ENCODE measurements at regions not wholly inside any gene's neighbourhood (a gene's known extent, or its start where the extent isn't known, plus 50 kb on each side); places are given as distances from the start of the nearest gene placed in this dataset.

DNA sequence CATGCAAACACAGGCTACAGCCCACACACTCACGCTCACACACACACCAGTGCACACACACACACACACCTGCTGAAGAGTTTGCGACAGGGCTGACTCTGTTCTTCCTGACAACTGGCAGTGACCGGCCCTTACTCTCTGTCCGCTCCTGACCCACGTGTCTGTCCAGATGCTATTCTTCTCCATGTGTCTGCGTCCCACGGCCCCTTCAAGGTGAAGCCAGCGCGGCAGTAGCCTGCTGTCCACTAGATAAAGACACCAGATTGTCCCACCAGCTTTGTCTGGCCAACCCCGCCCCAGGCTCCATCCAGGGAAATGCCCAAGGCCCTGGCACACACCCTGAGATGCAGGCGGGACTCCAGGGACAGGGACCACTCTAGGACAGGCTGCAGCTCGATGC, 713.9 kb downstream of the BRD1 start:
- DNase-seq (ENCODE audit: low read depth in 3 of 3), result no peak

DNA sequence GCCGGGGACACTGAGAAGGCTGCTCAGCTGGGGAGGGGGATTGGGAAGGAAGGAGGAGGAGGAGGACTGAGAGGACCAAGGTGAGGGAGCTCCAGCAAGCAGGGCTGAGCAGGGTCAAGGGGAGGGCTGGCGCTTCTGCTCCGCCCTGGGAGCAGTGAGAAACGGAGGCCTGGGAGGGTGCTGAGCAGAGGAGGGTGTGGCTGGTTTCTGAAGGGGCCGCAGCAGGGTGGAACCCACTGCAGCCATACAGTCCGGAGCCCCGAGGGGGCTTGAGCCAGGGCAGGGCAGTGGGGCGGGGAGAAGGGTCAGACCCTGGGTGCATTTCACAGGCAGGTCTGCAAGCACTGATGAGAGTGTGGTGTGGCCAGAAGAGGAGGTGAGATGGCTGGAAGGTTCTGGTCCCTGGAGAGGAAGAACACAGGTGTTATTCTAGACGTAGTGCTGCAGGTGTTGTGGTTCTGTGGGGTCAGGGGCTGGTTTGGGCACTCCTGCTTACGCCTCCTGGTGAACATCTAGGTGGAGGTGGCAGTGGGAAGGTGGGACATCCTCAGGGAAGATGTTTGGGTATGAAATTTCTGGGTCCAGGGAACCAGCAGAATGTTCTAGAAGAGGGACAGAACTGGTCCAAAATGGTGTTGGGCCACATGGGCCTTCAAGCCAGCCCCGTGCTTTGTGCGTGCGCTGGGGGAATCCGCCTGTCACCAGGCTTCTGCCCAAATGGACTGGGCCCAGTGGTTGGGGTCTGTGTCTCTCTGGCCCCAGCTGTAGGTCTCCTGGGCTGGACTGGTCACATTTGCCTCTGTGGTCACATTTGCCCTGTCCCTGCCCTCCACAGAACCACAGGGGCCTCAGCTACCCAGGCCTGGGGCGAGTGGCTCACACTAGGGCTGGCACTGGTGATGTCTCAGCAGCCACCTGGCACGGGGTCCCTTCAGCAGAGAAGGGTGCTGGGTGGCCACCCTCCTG, 714.7 kb downstream of the BRD1 start:
- no peak for DNase-seq (ENCODE audit: low read depth in 3 of 3)

DNA sequence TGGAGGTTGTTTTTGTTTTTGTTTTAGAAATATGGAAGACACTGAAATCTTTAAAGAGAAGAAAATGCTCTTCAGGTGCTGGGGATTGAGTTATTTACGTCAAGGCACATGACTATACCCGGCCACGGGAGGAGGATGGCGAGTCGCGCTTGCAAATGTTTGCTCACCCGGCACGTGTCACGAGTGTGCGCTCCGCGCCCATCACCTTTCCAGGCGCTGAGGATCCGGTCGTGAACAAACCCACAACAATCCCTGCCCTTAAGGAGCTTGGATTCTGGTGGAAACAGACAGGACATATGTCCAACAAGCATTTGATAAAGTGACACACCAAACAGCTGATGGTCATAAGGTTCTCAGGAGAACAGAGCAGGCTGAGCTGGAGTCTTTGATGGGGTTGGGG, 715.5 kb downstream of the BRD1 start:
- no peak for DNase-seq (ENCODE audit: low read depth in 3 of 3)

DNA sequence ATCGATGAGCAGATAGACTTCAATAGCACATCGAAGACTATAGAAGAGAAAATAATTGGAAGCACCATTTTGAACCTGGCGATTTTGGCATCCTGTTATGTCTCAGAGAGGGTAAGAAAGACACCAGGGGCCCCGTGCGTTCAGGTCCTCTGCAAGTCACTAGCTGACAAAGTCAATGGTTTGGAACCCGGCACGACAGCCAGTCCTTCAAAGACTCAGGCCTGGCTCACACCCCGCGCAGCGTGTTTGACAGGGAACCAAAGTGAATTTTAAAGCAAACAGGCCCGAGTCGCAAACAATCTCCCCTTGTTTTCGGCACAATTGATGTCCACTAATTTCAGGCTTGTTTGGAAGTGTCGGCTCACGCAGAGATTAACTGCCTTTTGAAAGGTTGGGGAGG, 716.6 kb downstream of the BRD1 start:
- DNase-seq (ENCODE audit: low read depth in 3 of 3), result no peak

DNA sequence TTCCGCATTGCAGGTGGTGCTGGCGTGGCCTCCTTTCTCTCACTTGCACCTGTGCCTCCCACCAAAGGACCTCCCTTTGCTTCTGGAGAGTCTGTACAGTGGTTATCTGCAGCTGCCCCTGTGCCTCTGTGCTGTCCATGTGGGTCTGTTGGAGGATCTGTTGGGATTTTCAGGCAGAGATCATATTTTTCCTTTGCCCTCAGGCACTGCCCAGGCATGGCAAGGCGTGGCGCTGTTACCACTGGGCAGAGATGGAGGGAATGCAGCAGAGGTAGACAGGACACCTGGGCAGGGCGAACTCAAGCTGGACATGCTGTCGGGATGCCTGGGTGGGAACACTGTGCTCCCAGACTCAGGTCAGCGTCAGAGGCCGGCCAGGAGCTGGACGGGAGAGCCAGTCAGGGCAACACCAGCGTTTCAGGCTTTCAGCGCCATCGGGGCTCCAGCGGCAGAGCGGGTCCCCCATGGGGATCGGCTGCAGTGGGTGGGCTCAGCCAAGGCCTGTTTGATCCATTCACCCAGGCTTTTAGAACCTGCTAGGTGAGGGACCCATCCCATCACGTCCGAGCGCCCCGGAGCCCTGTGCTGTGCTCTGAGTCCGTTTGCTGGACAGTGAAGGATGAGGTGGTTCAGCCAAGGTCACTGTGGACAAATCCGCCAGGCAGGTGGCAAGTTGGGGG, 718.9 kb downstream of the BRD1 start:
- DNase-seq (ENCODE audit: low read depth in 3 of 3), result no peak

DNA sequence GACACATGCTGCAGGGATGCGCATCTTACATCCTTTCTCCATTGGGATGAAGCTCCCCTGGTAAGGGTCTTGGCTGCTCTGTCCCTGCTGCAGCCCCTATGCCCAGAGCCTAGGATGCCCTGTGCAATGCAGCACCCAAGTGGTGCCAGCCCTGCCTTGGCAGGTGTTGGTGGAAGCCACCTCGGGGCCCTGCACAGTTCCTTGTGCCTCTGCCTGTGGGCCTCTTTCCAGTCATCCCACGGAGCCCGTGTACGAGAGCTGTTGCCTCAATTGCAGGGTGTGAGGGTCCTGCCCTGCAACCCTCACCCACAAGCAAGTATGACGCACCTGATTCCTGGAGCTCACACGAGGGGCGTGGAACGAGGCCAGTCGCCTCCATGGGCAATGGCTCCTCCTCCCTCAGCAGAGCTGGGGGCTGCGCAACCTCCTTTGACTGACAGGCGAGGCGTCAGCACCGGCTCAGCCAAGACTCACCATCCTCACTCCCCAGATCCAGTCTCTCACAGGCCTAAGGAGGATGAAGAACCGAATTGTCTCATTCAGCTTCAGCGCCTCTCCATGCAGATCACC, 719.6 kb downstream of the BRD1 start:
- DNase-seq (ENCODE audit: low read depth in 3 of 3), result no peak

DNA sequence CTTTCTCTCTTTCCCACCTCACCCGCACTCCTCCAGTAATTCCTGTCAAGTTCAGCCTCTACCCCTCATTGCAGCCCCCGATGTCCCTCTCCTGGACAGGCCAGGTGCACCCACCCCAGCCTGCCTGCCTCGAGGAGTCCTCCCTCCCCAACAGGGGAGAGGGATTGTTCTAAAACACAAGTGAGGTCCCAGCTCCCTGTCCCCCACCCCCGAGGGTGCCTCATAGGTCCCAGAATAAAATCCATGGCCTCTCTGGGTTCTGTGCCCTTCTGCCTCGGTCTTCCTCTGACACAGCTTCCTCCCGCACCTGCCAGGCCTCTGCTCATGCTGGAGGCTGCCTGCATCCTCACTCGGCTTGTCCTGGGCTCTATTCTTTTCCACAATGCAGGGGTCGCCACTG, 720.1 kb downstream of the BRD1 start:
- DNase-seq (ENCODE audit: low read depth in 3 of 3), result no peak

DNA sequence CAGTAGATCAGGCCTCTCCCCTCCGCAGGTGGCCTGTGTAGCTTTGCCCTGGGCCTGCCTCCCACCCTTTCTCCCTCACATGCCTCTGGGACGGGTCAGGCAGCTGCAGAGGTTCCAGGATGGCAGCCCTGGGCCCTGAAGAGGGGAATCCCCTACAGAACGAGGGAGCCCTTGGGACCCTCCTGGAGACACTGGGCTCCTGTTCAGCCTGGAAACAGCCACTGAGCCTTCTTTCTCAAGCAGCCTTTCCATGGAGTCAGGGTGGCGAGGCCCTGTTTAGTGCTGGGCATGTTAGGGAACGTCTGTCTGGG, 720.9 kb downstream of the BRD1 start:
- no peak for DNase-seq (ENCODE audit: low read depth in 3 of 3)

DNA sequence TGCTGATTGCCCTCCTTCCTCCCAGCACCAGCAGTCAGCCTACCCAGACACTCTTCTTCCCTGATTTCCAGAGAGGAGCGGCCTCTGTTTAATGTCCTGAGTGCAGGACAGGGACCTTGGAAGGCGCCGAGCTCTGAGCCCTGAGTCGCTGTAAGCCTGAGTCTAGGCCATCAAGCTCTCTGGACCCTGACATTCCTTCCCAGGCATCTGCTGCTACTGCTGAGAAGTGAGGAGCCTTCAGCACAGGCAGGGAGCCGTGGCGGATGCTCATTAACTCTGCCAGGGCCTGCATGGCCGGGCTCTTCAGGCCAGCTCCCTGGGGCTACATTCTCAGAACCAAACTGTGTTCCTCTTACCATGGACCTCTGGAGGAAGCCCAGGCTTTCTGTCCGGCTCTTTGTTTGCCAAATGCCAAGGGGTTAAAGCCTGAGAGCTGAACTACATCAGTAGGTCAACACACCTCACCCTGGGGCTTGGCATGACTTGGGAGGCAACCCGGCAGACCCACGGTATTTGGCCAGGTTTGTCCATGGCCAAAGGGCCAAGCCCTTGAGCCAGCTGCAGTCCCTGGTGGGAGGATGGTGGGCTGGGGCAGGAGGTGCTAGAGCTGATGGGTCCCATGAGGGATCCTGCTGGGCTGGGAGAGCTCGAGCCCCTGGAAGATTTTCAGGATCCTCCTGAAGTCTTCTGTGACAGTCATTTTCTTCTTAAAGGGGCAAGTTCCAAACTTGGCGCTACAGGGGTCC, 721.4 kb downstream of the BRD1 start:
- no peak for DNase-seq (ENCODE audit: low read depth in 3 of 3)

DNA sequence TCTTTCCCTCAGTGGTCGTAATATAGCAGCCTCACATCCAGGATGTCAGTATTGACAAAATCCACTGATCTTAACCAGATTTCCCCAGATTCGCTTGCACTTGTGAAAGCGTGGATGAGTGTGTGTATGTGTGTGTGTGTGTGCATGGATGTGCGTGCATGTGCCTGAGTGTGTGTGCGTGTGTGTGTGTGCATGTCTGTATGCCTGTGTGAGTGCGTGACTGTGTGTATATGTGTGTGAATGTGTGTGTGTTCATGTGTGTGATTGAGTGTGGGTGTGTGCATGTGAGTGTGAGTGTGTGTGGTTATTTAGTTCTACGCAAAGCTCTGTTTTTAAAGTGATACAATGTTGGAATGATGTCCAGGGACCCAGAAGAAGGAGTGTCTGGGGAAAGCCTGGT, 723.2 kb downstream of the BRD1 start:
- no peak for DNase-seq (ENCODE audit: low read depth in 3 of 3)

DNA sequence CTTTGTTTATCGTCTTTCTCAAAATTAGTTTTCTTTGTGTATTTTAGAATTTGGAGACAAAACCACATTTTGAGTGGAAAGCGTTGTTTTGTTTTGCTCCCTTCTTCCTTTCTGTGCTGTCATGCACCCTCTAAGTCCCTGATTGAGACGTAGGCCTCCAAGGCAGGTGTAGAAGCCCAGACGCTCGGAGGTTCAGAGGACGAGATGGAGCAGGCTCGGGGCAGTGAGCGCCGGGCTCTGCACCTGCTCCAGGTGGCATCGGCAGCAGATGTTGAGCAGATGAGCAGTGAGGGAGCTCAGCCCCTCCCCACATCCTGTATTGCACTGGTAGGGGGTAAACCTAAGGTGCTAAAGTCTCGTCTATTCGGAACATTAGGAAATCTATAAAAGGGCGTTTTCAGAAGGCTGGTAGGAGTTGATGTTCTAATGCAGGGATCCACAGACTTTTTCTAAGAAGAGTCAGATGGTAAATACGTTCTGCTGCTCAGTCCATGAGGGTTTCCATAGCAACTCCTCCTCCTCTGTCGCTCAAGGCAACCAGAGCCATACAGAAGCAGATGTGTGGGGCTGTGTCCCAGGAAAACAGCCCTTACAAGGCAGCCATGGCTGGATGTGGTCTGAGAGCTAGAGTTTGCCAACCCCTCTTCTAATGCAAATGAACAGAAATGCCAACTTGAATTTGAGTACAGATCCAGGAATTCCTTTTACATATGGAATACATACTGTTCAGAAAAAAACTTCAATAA, 724.2 kb downstream of the BRD1 start:
- no peak for DNase-seq (ENCODE audit: low read depth in 3 of 3)

DNA sequence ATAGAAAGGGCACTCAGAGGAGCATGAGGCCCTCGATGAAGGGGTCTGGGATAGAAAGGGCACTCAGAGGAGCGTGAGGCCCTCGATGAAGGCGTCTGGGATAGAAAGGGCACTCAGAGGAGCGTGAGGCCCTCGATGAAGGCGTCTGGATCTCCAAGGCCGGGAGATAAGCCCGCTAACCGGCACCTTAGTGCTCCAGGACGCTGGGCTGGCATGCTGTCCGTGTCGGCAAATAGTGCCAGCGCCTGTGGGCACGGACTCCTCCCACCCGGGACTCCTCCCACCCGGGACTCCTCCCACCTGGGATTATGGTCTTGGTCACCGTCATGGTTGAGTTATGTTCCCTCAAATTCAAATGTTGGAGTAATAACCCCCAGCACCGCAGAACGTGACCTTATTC, 725.3 kb downstream of the BRD1 start:
- no peak for DNase-seq (ENCODE audit: low read depth in 3 of 3)

DNA sequence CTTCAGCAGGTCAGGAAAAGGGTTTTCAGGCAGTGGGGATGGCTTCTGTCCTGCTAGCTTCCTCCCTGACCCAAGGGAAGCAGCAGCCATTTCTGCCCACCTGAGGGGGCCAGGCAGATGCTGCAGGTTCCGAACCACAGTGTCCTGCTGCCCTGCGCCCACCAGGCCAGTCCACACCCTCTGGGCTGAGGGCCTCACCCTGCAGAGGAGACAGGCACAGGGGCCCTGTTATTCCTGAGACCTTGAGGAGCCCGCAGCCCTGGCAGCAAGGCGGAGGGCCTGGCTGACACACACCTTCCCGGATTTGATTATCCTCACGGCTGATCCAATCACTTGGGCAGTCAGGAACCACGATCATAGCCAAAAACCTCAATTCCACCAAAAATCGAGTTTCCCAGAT, 725.8 kb downstream of the BRD1 start:
- DNase-seq (ENCODE audit: low read depth in 3 of 3), result no peak

DNA sequence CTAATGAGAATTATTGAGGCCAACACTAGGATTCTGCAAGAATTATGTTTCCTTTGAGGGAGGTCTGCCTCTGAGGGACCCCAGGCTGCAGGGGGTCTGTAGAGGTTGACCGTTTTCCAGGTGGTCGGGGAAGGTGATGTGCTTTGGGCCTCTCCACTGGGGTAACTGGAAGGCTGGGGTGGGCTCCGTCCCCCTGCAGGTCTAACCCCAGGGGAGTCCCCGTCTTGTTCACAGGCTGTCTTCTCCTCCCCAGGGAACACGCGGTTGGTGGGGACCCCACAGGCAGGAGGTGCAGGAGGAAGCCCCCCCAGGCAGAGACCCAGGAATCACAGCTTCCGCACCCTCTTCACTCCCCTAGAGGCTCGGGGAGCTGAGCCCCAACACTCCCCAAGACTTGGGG, 726.4 kb downstream of the BRD1 start:
- DNase-seq (ENCODE audit: low read depth in 3 of 3), result no peak

DNA sequence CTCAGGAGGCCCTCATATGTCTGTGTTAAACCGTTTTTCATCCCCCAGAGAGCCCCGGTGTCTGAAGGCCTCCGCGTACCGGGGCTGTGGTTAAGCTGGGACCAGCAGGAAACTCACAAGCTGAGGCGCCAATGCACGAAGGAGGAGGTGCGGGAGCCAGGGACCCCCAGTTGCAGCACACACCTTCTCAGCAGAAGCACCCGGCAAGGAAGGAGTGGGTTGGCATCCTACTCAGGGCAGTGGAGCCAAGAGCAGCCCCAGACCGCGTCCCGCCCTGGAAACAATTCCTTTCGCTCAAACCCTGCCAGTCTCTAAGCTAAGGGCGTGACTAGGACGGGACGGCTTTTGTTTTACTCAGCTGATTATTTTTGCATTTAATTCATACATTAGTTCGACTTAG, 726.9 kb downstream of the BRD1 start:
- DNase-seq (ENCODE audit: low read depth in 3 of 3), result no peak

DNA sequence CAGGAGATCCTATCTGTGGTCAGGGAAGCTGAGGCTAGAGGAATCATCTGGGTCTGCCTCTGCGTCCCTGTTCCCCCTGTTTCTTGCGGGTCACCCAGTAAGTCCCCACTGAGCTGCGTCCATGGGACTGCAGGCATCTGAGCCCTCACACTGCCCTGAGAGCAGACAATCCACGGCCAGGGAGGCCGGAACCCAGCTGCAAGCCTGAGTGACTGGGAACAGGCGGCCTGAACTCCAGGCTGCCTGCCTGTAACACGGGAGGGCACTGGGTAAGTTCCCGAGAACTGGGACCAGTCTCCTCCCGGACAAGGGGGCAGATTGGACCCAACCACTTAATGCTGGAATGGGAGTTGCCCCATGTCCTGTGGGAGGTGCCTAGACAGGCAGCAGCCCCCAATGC, 727.4 kb downstream of the BRD1 start:
- DNase-seq (ENCODE audit: low read depth in 3 of 3), result no peak

DNA sequence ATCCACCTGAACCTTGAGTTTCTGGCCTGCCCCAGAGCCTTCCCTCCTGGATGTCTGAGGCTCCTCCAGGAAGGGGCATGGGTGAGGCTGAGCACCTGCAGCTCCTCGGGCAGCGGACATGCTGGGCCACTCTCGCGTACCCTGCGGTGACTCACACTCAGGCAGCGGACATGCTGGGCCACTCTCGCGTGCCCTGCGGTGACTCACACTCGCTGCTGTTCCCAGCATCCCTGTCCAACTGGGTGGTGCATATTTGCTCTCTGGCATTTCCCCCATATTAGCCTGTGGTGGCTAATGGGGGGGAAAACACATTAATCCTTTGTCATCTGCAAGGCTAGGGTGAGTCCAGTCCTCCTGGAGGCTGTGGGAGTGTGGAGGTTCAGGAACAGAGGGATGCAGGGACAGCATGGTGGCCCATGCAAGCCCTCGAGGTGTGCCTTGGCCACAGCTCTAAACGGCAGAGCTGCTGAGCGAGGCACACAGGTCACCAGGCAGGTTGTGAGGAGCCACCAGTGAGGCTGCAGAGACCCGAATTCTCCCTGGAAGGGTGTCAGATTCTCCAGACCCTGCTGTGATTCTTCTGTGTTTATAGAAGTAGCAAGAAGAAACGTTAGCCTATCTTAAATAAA, 728.1 kb downstream of the BRD1 start:
- DNase-seq (ENCODE audit: low read depth in 3 of 3), result no peak

DNA sequence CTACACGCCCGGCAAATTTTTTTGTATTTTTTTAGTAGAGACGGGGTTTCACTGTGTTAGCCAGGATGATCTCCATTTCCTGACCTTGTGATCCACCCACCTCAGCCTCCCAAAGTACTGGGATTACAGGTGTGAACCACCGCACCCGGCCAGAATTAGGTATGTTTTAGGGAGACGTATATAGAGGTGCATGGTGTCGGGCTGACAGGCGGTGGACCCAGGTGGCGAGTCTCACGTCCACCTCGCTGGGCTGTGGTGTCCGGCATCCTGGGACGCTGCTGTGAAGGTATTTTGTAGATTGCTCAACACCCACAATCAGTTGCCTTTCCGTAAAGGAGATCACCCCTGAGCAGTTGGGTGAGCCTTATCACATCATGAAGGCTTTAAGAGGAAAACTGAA, 728.6 kb downstream of the BRD1 start:
- DNase-seq (ENCODE audit: low read depth in 3 of 3), result no peak

DNA sequence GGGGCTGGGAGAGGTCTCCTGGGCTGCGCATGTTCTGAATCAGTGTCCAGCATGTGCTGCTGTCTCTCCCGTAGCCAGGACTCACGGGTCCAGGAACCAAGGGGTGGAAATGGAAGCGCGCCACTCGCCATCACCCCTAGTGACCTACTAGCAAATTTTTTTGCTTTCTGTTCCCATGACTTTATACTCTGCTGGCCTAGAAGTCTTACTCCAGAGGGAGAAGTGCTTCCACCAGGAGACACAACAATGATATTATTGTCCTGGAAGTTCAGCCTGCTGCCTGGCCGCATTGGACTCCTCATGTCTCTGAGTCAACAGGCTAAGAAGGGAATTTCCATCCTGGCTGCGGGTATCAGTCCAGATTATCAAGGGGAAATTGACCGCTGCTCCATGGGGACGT, 729.7 kb downstream of the BRD1 start:
- DNase-seq (ENCODE audit: low read depth in 3 of 3), result no peak

DNA sequence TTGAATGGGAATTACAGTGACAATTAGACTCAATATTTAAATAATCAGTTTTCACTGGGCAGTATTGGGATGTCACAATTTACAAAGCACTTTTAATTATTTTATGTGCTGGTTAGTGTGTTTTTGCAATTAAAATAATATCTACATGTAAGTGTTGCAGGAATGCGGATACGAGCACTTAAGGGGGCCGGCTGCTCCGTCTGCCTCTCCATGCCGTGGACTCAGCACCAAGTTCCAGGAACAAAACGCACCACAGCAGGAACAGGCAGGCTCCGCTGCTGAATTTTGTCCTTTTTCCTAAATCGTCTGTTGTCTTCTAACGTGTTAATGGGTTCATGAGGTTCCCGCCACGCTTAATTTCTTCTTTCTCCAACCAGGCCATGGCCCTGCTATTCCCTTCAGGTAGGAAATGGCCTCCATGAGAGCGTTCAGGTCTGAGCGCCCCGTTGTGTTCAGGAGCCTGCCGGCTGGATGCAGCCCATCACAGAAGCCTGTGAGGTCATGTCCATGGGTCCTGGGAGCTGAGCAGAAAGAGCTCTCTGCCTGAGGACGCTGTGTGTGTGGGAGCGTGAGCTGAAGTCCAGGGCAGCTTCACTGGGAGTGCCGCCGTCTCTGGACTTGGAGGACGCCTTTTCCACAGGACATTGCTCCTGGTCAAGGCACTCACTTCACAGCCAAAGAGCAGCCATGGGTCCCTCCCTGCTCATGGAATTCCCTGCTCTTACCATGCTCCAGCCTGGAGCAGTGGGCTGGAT, 730.3 kb downstream of the BRD1 start:
- DNase-seq (ENCODE audit: low read depth in 3 of 3), result no peak

DNA sequence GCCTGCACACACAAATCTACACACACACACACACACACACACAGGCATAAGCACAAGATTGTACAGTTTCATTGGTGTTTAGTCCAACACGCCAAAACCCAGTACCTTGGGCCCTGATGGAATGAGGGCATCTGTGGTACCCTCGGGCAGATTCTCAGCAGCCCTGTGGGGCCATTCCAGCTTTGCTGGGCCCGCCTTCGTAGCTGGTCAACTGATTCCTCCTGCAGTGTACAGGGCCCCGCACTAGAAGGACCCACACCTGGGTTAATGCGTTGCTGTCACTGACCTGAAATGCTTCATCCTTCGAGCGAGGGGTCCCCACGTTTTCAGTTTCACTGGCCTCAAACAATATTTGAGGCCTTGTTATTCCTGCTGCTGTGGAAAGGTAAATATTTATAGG, 731.2 kb downstream of the BRD1 start:
- DNase-seq (ENCODE audit: low read depth in 3 of 3), result no peak

All from stimulated activated CD4-positive, alpha-beta T cell treated with anti-CD3 and anti-CD28 coated beads, TNF-alpha, amount 100 ng/mL, for 48 hours (primary cell).